Fibroblast of lung (primary cell): ENCODE measurements at regions not wholly inside any gene's neighbourhood (a gene's known extent, or its start where the extent isn't known, plus 50 kb on each side); places are given as distances from the start of the nearest gene placed in this dataset.

Source experiments
- CTCF ChIP-seq, 2 donors: IDR thresholded peaks in 1 of 2; conservative IDR thresholded peaks in 1 of 2; 1 replicate in 1 of 2; 2 replicates in 1 of 2; pipeline ENCODE4 v1.5.1; 2011 to 2012; ENCODE audit warnings: low read length in 2 of 2, control low read depth in 1 of 2, inconsistent platforms in 1 of 2, low read depth in 1 of 2, mild to moderate bottlenecking in 1 of 2
- EZH2 ChIP-seq: IDR thresholded peaks from 2 replicates; pipeline ENCODE4 v1.5.1; 2012; ENCODE audit warnings: low read length, control low read depth, mild to moderate bottlenecking; ENCODE audit errors: missing control alignments

DNA sequence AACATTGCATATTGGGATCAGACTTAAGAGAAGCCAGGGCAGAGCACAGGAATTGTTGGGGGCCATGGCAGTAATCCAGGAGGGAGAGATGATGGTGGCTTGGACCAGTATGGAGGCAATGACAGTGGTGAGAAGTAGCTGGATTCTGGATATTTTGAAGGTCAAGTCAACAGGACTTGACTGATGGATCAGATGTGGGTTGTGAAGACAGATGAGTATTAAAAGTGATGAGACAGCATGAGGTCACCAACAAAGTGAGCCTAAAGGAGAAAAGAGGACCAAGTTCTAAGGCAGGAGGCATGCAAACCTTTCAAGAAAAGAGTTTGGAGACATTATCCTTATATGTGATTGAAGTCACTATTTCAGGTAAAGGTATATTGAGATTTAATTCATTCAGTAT is 56.6 kb upstream of the TIPARP start:
- TF ChIP-seq CTCF (conservative IDR thresholded peaks at IDR 0.05 in 1 of 2, IDR thresholded peaks at IDR 0.05 in 1 of 2; ENCODE audit: low read depth in 1 of 2, low read length in 2 of 2) (no peak), EZH2 (no peak)
